Transverse colon (tissue), 4 donors: ENCODE measurements at regions not wholly inside any gene's neighbourhood (a gene's known extent, or its start where the extent isn't known, plus 50 kb on each side); places are given as distances from the start of the nearest gene placed in this dataset.

Experiments used
- DNase-seq: peaks from one replicate; pipeline ENCODE4 v3.0.0-alpha.2; 2019
- H3K27ac ChIP-seq, 4 donors: fragments of 200-600 bp; sonication (generic); 2 replicates each; pipeline ENCODE4 v1.5.1; 2016 to 2018; ENCODE audit warnings: inconsistent platforms in 4 of 4
- H3K27me3 ChIP-seq: fragments of 200-600 bp; sonication (generic); 2 replicates; pipeline ENCODE4 v1.5.1; 2017; ENCODE audit warnings: inconsistent platforms
- H3K36me3 ChIP-seq, 4 donors: fragments of 200-600 bp; sonication (generic); 2 replicates each; pipeline ENCODE4 v1.5.1; 2017 to 2019; ENCODE audit warnings: inconsistent platforms in 4 of 4
- H3K4me1 ChIP-seq, 4 donors: fragments of 200-600 bp; sonication (generic); 2 replicates each; pipeline ENCODE4 v1.5.1; 2017 to 2020; ENCODE audit warnings: inconsistent platforms in 4 of 4
- H3K4me3 ChIP-seq, 4 donors: fragments of 200-600 bp; sonication (generic); 1 replicate in 1 of 4; 2 replicates in 3 of 4; pipeline versions ENCODE4 v1.5.1 to v1.6.1; 2017 to 2019; ENCODE audit warnings: inconsistent platforms in 4 of 4
- H3K9me3 ChIP-seq, 2 donors: fragments of 200-600 bp; sonication (generic); 2 replicates each; pipeline ENCODE4 v1.5.1; 2017 to 2019; ENCODE audit warnings: inconsistent platforms in 2 of 2
- CTCF ChIP-seq, 5 experiments: fragments of 200-600 bp in 3 of 5; fragments of 450-650 bp in 2 of 5; sonication (generic) in 3 of 5; IDR thresholded peaks; 1 replicate in 2 of 5; 2 replicates in 3 of 5; pipeline ENCODE4 v1.5.1; 2016 to 2017; ENCODE audit warnings: antibody characterized with exemption in 5 of 5, inconsistent platforms in 3 of 5, mild to moderate bottlenecking in 2 of 5, moderate library complexity in 1 of 5
- EP300 ChIP-seq: sonication (generic); formaldehyde crosslinking; IDR thresholded peaks from one replicate; pipeline ENCODE4 v1.6.1; 2017; ENCODE audit warnings: antibody characterized with exemption, low read depth
- POLR2A ChIP-seq: fragments of 450-650 bp; IDR thresholded peaks from one replicate; pipeline ENCODE4 v1.6.1; 2016; ENCODE audit warnings: antibody characterized with exemption, mild to moderate bottlenecking, moderate library complexity
- POLR2AphosphoS5 ChIP-seq, 3 donors: sonication (generic); formaldehyde crosslinking; IDR thresholded peaks; one replicate each; pipeline ENCODE4 v1.6.1; 2016; ENCODE audit warnings: antibody characterized with exemption in 3 of 3
- WGBS, 2 donors: methylation state at CpG; one replicate each; pipeline ENCODE4 v1.1.5; 2018; ENCODE audit warnings: low coverage in 1 of 2; 5-methylcytosine and 5-hydroxymethylcytosine counted together
- in situ Hi-C, 4 donors: fragments of 200-750 bp; cut with MboI; loops; one replicate each; pipeline versions ENCODE4 v1.15.0 to v1.15.1; 2017; ENCODE audit warnings: low sequenced_read_pairs in 3 of 4, low pct_ligation_motif_present in 1 of 4, low pct_unique_long_range_greater_than_20kb in 1 of 4
- intact Hi-C: fragments of 100-400 bp; cut with DNase I; formaldehyde crosslinking; loops from one replicate; pipeline ENCODE4 v1.15.1; 2023; ENCODE audit warnings: low total_unique reads

- in situ Hi-C loops: no loop called here
- no peaks in the 10 kb centered on the region for H3K4me1 ChIP-seq
- no peak overlapping the region for H3K4me3 ChIP-seq
- intact Hi-C loops: no loop called here
- H3K9me3 ChIP-seq: no peaks in the 10 kb centered on the region
- WGBS, 2 donors: 5 to 38% methylated on average over 2 of the region's 2 CpGs
- no peak for TF ChIP-seq EP300
- TF ChIP-seq POLR2AphosphoS5 (IDR thresholded peaks at IDR 0.05): no peak
- TF ChIP-seq POLR2A: no peak
- no peak for TF ChIP-seq CTCF (IDR thresholded peaks at IDR 0.05)
- no peaks in the 10 kb centered on the region for H3K36me3 ChIP-seq
- H3K27ac ChIP-seq: no peak overlapping the region
- no peak for DNase-seq
- no peaks in the 10 kb centered on the region for H3K27me3 ChIP-seq
Observed at GRCh38 chr10:65394502-65395297, 1531.1 kb upstream of the LRRTM3 start.

- in situ Hi-C loops (no loop called here), intact Hi-C loops (no loop called here)
- no peak overlapping the region for H3K27ac ChIP-seq
- H3K27me3 ChIP-seq: no peaks in the 10 kb centered on the region
- no peak for DNase-seq
- 74 to 79% methylated on average over 2 of the region's 2 CpGs for WGBS, 2 donors
- H3K36me3 ChIP-seq: no peaks in the 10 kb centered on the region
- H3K4me3 ChIP-seq: no peak overlapping the region
- no peaks in the 10 kb centered on the region for H3K4me1 ChIP-seq
- TF ChIP-seq EP300 (no peak), POLR2AphosphoS5 (IDR thresholded peaks at IDR 0.05) (no peak), POLR2A (no peak), CTCF (IDR thresholded peaks at IDR 0.05) (no peak)
- H3K9me3 ChIP-seq: no peaks in the 10 kb centered on the region
Observed at GRCh38 chr10:65395631-65396030, 1530.2 kb upstream of the LRRTM3 start.

DNA sequence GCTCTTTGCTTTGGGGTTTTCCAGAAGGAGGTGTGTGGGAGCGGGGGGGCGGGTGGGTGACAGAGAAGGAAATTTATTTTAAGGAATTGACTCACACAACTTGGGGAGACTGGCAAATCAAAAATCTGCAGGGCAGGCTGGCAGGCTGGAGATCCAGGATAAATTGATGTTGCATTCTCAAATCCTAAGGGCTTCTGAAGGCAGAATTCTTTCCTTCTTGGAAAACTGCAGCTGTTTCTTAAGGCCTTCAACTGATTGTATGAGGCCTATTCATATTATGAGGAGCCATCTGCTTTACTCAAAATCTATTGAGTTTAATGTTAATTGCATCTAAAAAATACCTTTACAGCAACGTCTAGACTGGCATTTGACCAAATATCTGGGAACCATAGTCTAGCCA is 1528.8 kb upstream of the LRRTM3 start:
- Histone ChIP-seq H3K9me3 (no peaks in the 10 kb centered on the region), H3K27ac (no peak overlapping the region), H3K36me3 (no peaks in the 10 kb centered on the region), H3K4me3 (no peak overlapping the region), H3K27me3 (no peaks in the 10 kb centered on the region), H3K4me1 (no peaks in the 10 kb centered on the region)
- 60 to 68% methylated on average over 2 to 3 of the region's 3 CpGs for WGBS, 2 donors
- no peak for DNase-seq
- intact Hi-C loops: no loop called here
- in situ Hi-C loops: no loop called here
- no peak for TF ChIP-seq CTCF (IDR thresholded peaks at IDR 0.05)
- no peak for TF ChIP-seq POLR2AphosphoS5 (IDR thresholded peaks at IDR 0.05)
- no peak for TF ChIP-seq POLR2A
- no peak for TF ChIP-seq EP300

DNA sequence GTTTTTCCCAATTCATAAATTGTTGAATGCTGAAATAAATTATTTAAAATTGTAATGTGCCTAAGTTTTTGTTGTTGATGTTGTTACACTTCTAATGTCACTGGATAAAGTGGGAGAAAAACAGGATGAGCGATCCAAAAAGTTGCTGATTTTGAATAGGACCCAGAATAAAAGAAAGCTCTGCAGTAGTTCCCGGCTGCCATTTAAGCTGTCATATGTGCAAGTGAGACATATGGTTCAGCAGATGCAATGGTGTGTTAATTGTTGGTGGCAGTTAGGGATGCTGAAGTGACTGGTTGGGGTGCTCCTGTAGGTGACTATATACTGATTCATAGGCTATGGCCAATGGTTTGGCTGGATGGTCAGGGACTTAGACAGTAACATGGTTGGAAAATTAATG is 1517.4 kb upstream of the LRRTM3 start:
- 56 to 94% methylated on average over 2 of the region's 2 CpGs for WGBS, 2 donors
- Histone ChIP-seq H3K27me3 (no peaks in the 10 kb centered on the region), H3K27ac (no peak overlapping the region), H3K4me1 (no peaks in the 10 kb centered on the region), H3K4me3 (no peak overlapping the region), H3K36me3 (no peaks in the 10 kb centered on the region), H3K9me3 (no peaks in the 10 kb centered on the region)
- in situ Hi-C loops: no loop called here
- intact Hi-C loops: no loop called here
- DNase-seq: no peak
- no peak for TF ChIP-seq POLR2AphosphoS5 (IDR thresholded peaks at IDR 0.05)
- TF ChIP-seq EP300: no peak
- TF ChIP-seq POLR2A: no peak
- no peak for TF ChIP-seq CTCF (IDR thresholded peaks at IDR 0.05)
